Psoas muscle (tissue), 7 donors: ENCODE measurements at regions not wholly inside any gene's neighbourhood (a gene's known extent, or its start where the extent isn't known, plus 50 kb on each side); places are given as distances from the start of the nearest gene placed in this dataset.

ENCODE experiments used
- ATAC-seq, 4 donors: fragments of 200-7000 bp; cut with Tn5 transposase; one replicate each; pipeline ENCODE4 v1.9.1; 2020; ENCODE audit warnings: moderate library complexity in 3 of 4, mild to moderate bottlenecking in 2 of 4
- DNase-seq, 2 donors: peaks; one replicate each; pipeline ENCODE4 v3.0.0-alpha.2; 2020
- H3K27ac ChIP-seq: fragments of 200-600 bp; one replicate; pipeline ENCODE4 v1.8.0; 2022
- H3K27me3 ChIP-seq, 3 donors: fragments of 200-600 bp in 1 of 3; one replicate each; pipeline versions ENCODE4 v1.6.1 to v1.8.0; 2013 to 2022; ENCODE audit warnings: low read length in 2 of 3, mild to moderate bottlenecking in 2 of 3, moderate library complexity in 1 of 3; ENCODE audit not compliant: insufficient read depth in 3 of 3
- H3K36me3 ChIP-seq, 2 donors: fragments of 200-600 bp in 1 of 2; one replicate each; pipeline versions ENCODE4 v1.6.1 to v1.8.0; 2013 to 2022; ENCODE audit warnings: low read depth in 1 of 2, mild to moderate bottlenecking in 1 of 2, moderate library complexity in 1 of 2; ENCODE audit not compliant: insufficient read depth in 1 of 2
- H3K4me1 ChIP-seq: fragments of 200-600 bp; one replicate; pipeline ENCODE4 v1.8.0; 2022
- H3K4me3 ChIP-seq: fragments of 200-600 bp; one replicate; pipeline ENCODE4 v1.8.0; 2022; ENCODE audit warnings: mild to moderate bottlenecking
- H3K9me3 ChIP-seq: fragments of 200-600 bp; one replicate; pipeline ENCODE4 v1.8.0; 2022
- CTCF ChIP-seq: fragments of 200-600 bp; IDR thresholded peaks from one replicate; pipeline ENCODE4 v1.8.0; 2022; ENCODE audit warnings: antibody characterized with exemption
- WGBS, 3 donors: extraction: QIAGEN DNeasy Blood & Tissue Kit; methylation state at CpG; one replicate each; pipeline versions ENCODE4 v1.1.6 to v1.1.7; 2013; 5-methylcytosine and 5-hydroxymethylcytosine counted together
- intact Hi-C, 2 donors: fragments of 100-400 bp; cut with DNase I; formaldehyde crosslinking; loops; one replicate each; pipeline versions ENCODE4 v1.11.0 to v1.14.2; 2022
- donor health status: healthy with polysubstance abuse.
- donor health status: DM: no; HTN: no; CAD: no; lungs with moderate emphysema.
- donor health status: Bipolar disorder and iron deficiency.
- donor health status: healthy.
- donor health status: DM: yes; HTN: yes; CAD: no.
- donor health status: DM: no; HTN: no; CAD: no.
- donor health status: DM: yes; HTN: yes; CAD: no.

DNA sequence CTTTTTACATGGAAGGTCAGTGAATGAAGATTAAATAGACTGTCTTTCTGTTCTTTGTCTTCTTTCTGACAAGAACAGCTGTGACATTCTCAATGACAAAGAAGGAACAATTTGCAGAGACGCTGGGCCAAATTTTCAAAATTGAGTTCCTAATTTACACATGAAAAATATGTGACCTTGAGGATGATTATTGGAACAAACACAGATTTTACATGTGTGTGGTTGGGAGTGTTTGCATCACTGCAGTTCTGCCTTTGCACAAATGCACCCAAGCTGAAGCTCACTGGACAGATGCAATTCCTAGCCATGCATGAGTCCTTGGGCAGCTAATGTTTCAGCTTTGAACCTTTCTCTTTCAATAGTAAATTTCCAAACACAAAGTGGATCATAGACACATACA lies 350.8 kb downstream of the QKI start:
- Histone ChIP-seq H3K4me3 (no peak overlapping the region), H3K27ac (peak overlapping the region; percentile 1), H3K4me1 (peaks cover 19% of the 10 kb centered on the region), H3K9me3 (no peaks in the 10 kb centered on the region), H3K36me3 (no peaks in the 10 kb centered on the region), H3K27me3 (no peaks in the 10 kb centered on the region)
- no peak for ATAC-seq
- WGBS, 3 donors, result 43 to 65% (median 54%) methylated on average over 1 of the region's 1 CpG
- TF ChIP-seq CTCF, result no peak
- intact Hi-C loops, result no loop called here
- DNase-seq, result no peak

- Histone ChIP-seq H3K27me3 (no peaks in the 10 kb centered on the region), H3K27ac (peak overlapping the region; percentile 1), H3K4me1 (peaks cover 19% of the 10 kb centered on the region), H3K9me3 (no peaks in the 10 kb centered on the region), H3K4me3 (no peak overlapping the region), H3K36me3 (no peaks in the 10 kb centered on the region)
- peak in 1 of 4 donors; percentile 46 for ATAC-seq
- DNase-seq, result no peak
- intact Hi-C loops, result no loop called here
- WGBS, 3 donors, result 15 to 43% (median 24%) methylated on average over 4 of the region's 4 CpGs
- no peak for TF ChIP-seq CTCF
Measured at GRCh38 chr6:163764565-163764964, 350.0 kb downstream of the QKI start.

DNA sequence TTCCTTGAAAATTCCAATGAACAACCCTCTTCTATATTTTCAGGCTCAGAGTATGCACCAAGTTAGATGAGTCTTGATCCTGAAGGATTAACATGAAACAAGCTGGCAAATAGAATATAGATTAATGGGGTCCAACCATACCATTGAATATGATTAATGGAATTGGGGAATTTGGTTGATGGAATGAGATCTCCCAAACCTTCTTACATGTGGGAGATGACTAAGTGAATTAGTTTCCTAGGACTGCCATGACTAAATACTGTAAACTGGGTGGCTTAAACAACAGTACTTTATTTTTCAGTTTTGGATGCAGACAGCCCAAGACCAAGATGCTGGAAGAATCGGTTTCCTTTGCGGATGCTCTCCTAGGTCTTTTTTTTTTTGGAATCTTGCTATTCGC lies 347.0 kb downstream of the QKI start:
- intact Hi-C loops, result no loop called here
- 81 to 87% (median 81%) methylated on average over 3 of the region's 3 CpGs for WGBS, 3 donors
- H3K9me3 ChIP-seq, result no peaks in the 10 kb centered on the region

GRCh38 chr6:163760860-163761259 lies 346.3 kb downstream of the QKI start:
- H3K9me3 ChIP-seq, result no peaks in the 10 kb centered on the region
- intact Hi-C loops, result no loop called here
- ATAC-seq, result no peak
- H3K4me1 ChIP-seq, result peaks cover 22% of the 10 kb centered on the region
- WGBS, 3 donors, result 78 to 91% (median 78%) methylated on average over 3 of the region's 3 CpGs
- no peak for DNase-seq
- H3K4me3 ChIP-seq, result no peak overlapping the region
- H3K27me3 ChIP-seq, result no peaks in the 10 kb centered on the region
- no peaks in the 10 kb centered on the region for H3K36me3 ChIP-seq
- H3K27ac ChIP-seq, result no peak overlapping the region
- no peak for TF ChIP-seq CTCF

More for the DNA sequence above, 347.0 kb downstream of the QKI start:
- no peaks in the 10 kb centered on the region for H3K27me3 ChIP-seq
- no peak for TF ChIP-seq CTCF
- ATAC-seq (no peak), DNase-seq (no peak)
- peaks cover 19% of the 10 kb centered on the region for H3K4me1 ChIP-seq
- H3K27ac ChIP-seq, result no peak overlapping the region
- H3K4me3 ChIP-seq, result no peak overlapping the region
- no peaks in the 10 kb centered on the region for H3K36me3 ChIP-seq

- H3K4me3 ChIP-seq, result no peak overlapping the region
- intact Hi-C loops, result no loop called here
- no peak for ATAC-seq
- TF ChIP-seq CTCF, result no peak
- no peaks in the 10 kb centered on the region for H3K9me3 ChIP-seq
- H3K27me3 ChIP-seq, result no peaks in the 10 kb centered on the region
- no peak overlapping the region for H3K27ac ChIP-seq
- H3K36me3 ChIP-seq, result no peaks in the 10 kb centered on the region
- peaks cover 16% of the 10 kb centered on the region for H3K4me1 ChIP-seq
- no peak for DNase-seq
- 96 to 97% (median 97%) methylated on average over 5 of the region's 5 CpGs for WGBS, 3 donors
Measured at GRCh38 chr6:163759542-163759941, 345.0 kb downstream of the QKI start.
